DND-41 (cell line): ENCODE measurements at regions not wholly inside any gene's neighbourhood (a gene's known extent, or its start where the extent isn't known, plus 50 kb on each side); places are given as distances from the start of the nearest gene placed in this dataset.

Experiments used
- ATAC-seq: fragments of 200-7000 bp; cut with Tn5 transposase; 3 replicates; pipeline ENCODE4 v1.9.1; 2021; ENCODE audit warnings: low read depth; ENCODE audit not compliant: insufficient read depth
- DNase-seq: peaks from one replicate; pipeline ENCODE4 v3.0.0-alpha.2; 2020
- H2AFZ ChIP-seq: 2 replicates; pipeline ENCODE4 v1.6.0; 2012; ENCODE audit warnings: low read depth, low read length
- H3K27ac ChIP-seq: 2 replicates; pipeline ENCODE4 v1.5.1; 2012; ENCODE audit warnings: low read length, inconsistent platforms
- H3K27me3 ChIP-seq: fragments of 200-600 bp; sonication (generic); 2 replicates; pipeline ENCODE4 v1.6.0; 2012; ENCODE audit warnings: low read length, mild to moderate bottlenecking, inconsistent platforms; ENCODE audit not compliant: insufficient read depth, poor library complexity
- H3K36me3 ChIP-seq: 2 replicates; pipeline ENCODE4 v1.5.1; 2012; ENCODE audit warnings: low read length, inconsistent platforms; ENCODE audit not compliant: insufficient read depth
- H3K4me1 ChIP-seq: 2 replicates; pipeline ENCODE4 v1.5.1; 2012; ENCODE audit warnings: mild to moderate bottlenecking, low read length; ENCODE audit not compliant: insufficient read depth
- H3K4me2 ChIP-seq: 2 replicates; pipeline ENCODE4 v1.6.0; 2012; ENCODE audit warnings: mild to moderate bottlenecking, moderate library complexity, low read length, inconsistent platforms; ENCODE audit not compliant: insufficient read depth
- H3K4me3 ChIP-seq, 2 experiments: fragments of 200-600 bp in 1 of 2; shearing (Covaris generic) in 1 of 2; 2 replicates each; pipeline ENCODE4 v1.5.1; 2012 to 2016; ENCODE audit warnings: inconsistent platforms in 2 of 2, low read length in 2 of 2, mild to moderate bottlenecking in 2 of 2, low read depth in 1 of 2, moderate library complexity in 1 of 2
- H3K79me2 ChIP-seq: 2 replicates; pipeline ENCODE4 v1.6.0; 2012; ENCODE audit warnings: low read length, inconsistent platforms; ENCODE audit not compliant: insufficient read depth
- H3K9ac ChIP-seq: 2 replicates; pipeline ENCODE4 v1.6.0; 2012; ENCODE audit warnings: low read depth, mild to moderate bottlenecking, inconsistent platforms, low read length, moderate library complexity
- H3K9me3 ChIP-seq: 2 replicates; pipeline ENCODE4 v1.5.1; 2012; ENCODE audit warnings: low read length, moderate library complexity, mild to moderate bottlenecking, inconsistent platforms; ENCODE audit not compliant: insufficient read depth, severe bottlenecking
- H4K20me1 ChIP-seq: 2 replicates; pipeline ENCODE4 v1.6.0; 2012; ENCODE audit warnings: low read length; ENCODE audit not compliant: insufficient read depth
- CTCF ChIP-seq: IDR thresholded peaks from 2 replicates; pipeline ENCODE4 v1.5.1; 2012; ENCODE audit warnings: borderline replicate concordance, low read length, moderate library complexity, mild to moderate bottlenecking; ENCODE audit not compliant: poor library complexity, severe bottlenecking; ENCODE audit errors: extremely low read depth
- EZH2 ChIP-seq: IDR thresholded peaks from 3 replicates; pipeline ENCODE4 v1.6.1; 2012; ENCODE audit warnings: borderline replicate concordance, low read depth, mild to moderate bottlenecking, moderate library complexity, low read length, inconsistent platforms; ENCODE audit not compliant: severe bottlenecking

- DNase-seq (no peak), ATAC-seq (no peak)
- H3K27ac ChIP-seq: no peak overlapping the region
- peaks cover 14% of the 10 kb centered on the region for H3K27me3 ChIP-seq
- H2AFZ ChIP-seq: no peak overlapping the region
- no peak overlapping the region for H3K4me2 ChIP-seq
- no peak overlapping the region for H3K9ac ChIP-seq
- no peak for TF ChIP-seq EZH2
- TF ChIP-seq CTCF: no peak
- no peaks in the 10 kb centered on the region for H3K4me1 ChIP-seq
- no peak overlapping the region for H3K4me3 ChIP-seq
- no peaks in the 10 kb centered on the region for H3K9me3 ChIP-seq
- H3K36me3 ChIP-seq: no peaks in the 10 kb centered on the region
- H4K20me1 ChIP-seq: 0 out of 2 replicates have a peak, but pooled peaks cover 3% of the 10 kb centered on the region
- H3K79me2 ChIP-seq: no peaks in the 10 kb centered on the region
Measured at GRCh38 chr1:13956393-13956792, 256.4 kb downstream of the PRDM2 start.

GRCh38 chr1:13960375-13960987 lies 260.5 kb downstream of the PRDM2 start:
- H3K9me3 ChIP-seq: no peaks in the 10 kb centered on the region
- peaks cover 14% of the 10 kb centered on the region for H3K27me3 ChIP-seq
- no peak overlapping the region for H3K9ac ChIP-seq
- H4K20me1 ChIP-seq: 0 out of 2 replicates have a peak, but pooled peaks cover 3% of the 10 kb centered on the region
- no peak overlapping the region for H3K27ac ChIP-seq
- peak; percentile 73; the same call in 2 of the 3 replicates for ATAC-seq
- H3K36me3 ChIP-seq: no peaks in the 10 kb centered on the region
- H2AFZ ChIP-seq: no peak overlapping the region
- DNase-seq: peak; percentile 67
- H3K4me3 ChIP-seq: no peak overlapping the region
- no peaks in the 10 kb centered on the region for H3K4me1 ChIP-seq
- no peak for TF ChIP-seq EZH2
- TF ChIP-seq CTCF: peak; percentile 98
- no peak overlapping the region for H3K4me2 ChIP-seq
- no peaks in the 10 kb centered on the region for H3K79me2 ChIP-seq

- no peak overlapping the region for H3K4me3 ChIP-seq
- no peak overlapping the region for H3K4me2 ChIP-seq
- H3K79me2 ChIP-seq: no peaks in the 10 kb centered on the region
- no peak overlapping the region for H3K9ac ChIP-seq
- H3K27ac ChIP-seq: no peak overlapping the region
- H3K36me3 ChIP-seq: no peaks in the 10 kb centered on the region
- no peaks in the 10 kb centered on the region for H3K4me1 ChIP-seq
- H3K9me3 ChIP-seq: no peaks in the 10 kb centered on the region
- no peak for ATAC-seq
- H4K20me1 ChIP-seq: no peaks in the 10 kb centered on the region
- H2AFZ ChIP-seq: no peak overlapping the region
- DNase-seq: no peak
- TF ChIP-seq EZH2 (no peak), CTCF (no peak)
- peaks cover under 1% of the 10 kb centered on the region for H3K27me3 ChIP-seq
Measured at GRCh38 chr1:13964768-13965167, 264.8 kb downstream of the PRDM2 start.
